AG09309 (cell line): ENCODE measurements at regions not wholly inside any gene's neighbourhood (a gene's known extent, or its start where the extent isn't known, plus 50 kb on each side); places are given as distances from the start of the nearest gene placed in this dataset.

Experiments
- DNase-seq: peaks from one replicate; pipeline ENCODE4 v3.0.0-alpha.2; 2010; ENCODE audit warnings: low read depth
- H3K4me3 ChIP-seq: 2 replicates; pipeline ENCODE4 v1.5.1; 2011; ENCODE audit warnings: mild to moderate bottlenecking, low read depth, low read length, moderate library complexity; ENCODE audit not compliant: control insufficient read depth
- TF ChIP-seq, protein P1 (sequence below): IDR thresholded peaks from 2 replicates; pipeline ENCODE4 v1.5.1; 2011; ENCODE audit warnings: mild to moderate bottlenecking, low read depth, low read length, inconsistent platforms; ENCODE audit not compliant: insufficient read depth, control insufficient read depth; ENCODE audit errors: missing control alignments

- DNase-seq = no peak
- H3K4me3 ChIP-seq = no peak overlapping the region
- TF ChIP-seq, protein P1, sequence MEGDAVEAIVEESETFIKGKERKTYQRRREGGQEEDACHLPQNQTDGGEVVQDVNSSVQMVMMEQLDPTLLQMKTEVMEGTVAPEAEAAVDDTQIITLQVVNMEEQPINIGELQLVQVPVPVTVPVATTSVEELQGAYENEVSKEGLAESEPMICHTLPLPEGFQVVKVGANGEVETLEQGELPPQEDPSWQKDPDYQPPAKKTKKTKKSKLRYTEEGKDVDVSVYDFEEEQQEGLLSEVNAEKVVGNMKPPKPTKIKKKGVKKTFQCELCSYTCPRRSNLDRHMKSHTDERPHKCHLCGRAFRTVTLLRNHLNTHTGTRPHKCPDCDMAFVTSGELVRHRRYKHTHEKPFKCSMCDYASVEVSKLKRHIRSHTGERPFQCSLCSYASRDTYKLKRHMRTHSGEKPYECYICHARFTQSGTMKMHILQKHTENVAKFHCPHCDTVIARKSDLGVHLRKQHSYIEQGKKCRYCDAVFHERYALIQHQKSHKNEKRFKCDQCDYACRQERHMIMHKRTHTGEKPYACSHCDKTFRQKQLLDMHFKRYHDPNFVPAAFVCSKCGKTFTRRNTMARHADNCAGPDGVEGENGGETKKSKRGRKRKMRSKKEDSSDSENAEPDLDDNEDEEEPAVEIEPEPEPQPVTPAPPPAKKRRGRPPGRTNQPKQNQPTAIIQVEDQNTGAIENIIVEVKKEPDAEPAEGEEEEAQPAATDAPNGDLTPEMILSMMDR = no peak
These were observed 391.0 kb upstream of the SYT1 start for GRCh38 chr12:78473561-78473960.

- DNase-seq = no peak
- H3K4me3 ChIP-seq = no peak overlapping the region
- TF ChIP-seq, protein P1 = no peak
These were observed 380.7 kb upstream of the SYT1 start for GRCh38 chr12:78483767-78484315.

GRCh38 chr12:78489990-78490389 is 374.6 kb upstream of the SYT1 start:
- TF ChIP-seq, protein P1 = no peak
- H3K4me3 ChIP-seq = no peak overlapping the region
- no peak for DNase-seq

DNA sequence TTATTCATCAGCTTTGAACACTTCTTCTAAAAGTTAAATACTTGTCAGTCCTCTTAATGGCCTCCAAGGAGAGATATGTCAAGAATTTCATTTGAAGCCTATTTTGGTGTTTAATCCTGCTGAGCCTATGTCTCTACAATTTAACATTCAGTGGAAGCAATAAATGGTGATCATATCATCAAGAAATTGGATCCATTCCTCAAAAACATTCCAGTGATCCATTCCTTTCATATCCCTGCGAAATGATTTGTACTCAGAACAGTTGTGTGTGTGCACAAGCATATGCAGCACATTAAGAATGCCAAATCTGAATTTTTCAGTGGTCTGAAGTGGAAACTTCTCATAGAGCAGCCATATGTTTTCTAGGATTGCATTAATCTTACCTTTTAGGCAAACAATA is 373.7 kb upstream of the SYT1 start:
- H3K4me3 ChIP-seq = no peak overlapping the region
- no peak for DNase-seq
- TF ChIP-seq, protein P1 = no peak

GRCh38 chr12:78494911-78495310 is 369.7 kb upstream of the SYT1 start:
- DNase-seq = no peak
- TF ChIP-seq, protein P1 = no peak
- H3K4me3 ChIP-seq = no peak overlapping the region

DNA sequence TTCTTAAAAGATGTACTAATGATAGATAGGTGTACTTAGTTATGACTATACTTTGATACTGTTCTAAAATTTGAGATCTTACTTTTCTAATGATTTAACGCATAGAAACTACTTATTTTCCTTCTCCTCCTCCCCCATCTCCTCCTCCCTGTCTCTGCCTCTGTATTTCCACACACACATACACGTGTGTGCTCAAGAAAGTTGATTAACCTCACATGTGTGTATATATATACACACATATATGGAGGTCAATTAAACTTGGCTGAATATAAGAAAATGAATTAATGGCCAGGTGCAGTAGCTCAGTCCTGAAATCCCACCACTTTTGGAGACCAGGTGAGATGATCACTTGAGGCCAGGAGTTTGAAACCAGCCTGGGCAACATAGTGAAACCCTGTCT is 362.7 kb upstream of the SYT1 start:
- DNase-seq = no peak
- TF ChIP-seq, protein P1 = no peak
- no peak overlapping the region for H3K4me3 ChIP-seq

GRCh38 chr12:78519422-78519821 is 345.2 kb upstream of the SYT1 start:
- TF ChIP-seq, protein P1 = no peak
- H3K4me3 ChIP-seq = no peak overlapping the region
- no peak for DNase-seq
